ENCODE measurements at regions not wholly inside any gene's neighbourhood (a gene's known extent, or its start where the extent isn't known, plus 50 kb on each side); places are given as distances from the start of the nearest gene placed in this dataset.
A peak's percentile ranks its signal among the peaks of the same experiment; 100 is the strongest.

- DNase-seq, result no peak
- Histone ChIP-seq H3K4me3 (no peak overlapping the region), H3K36me3 (no peaks in the 10 kb centered on the region), H3K4me1 (no peaks in the 10 kb centered on the region), H3K27ac (no peak overlapping the region), H3K9me3 (replicated peaks) (no peaks in the 10 kb centered on the region), H3K27me3 (no peaks in the 10 kb centered on the region)
Measured at GRCh38 chr2:155151945-155152344, 453.4 kb downstream of the KCNJ3 start.

- DNase-seq, result no peak
Measured at GRCh38 chr2:155151472-155151871, 453.0 kb downstream of the KCNJ3 start.

GRCh38 chr2:155145758-155146229, 447.3 kb downstream of the KCNJ3 start:
- H3K36me3 ChIP-seq, result no peaks in the 10 kb centered on the region
- no peaks in the 10 kb centered on the region for H3K27me3 ChIP-seq
- no peak overlapping the region for H3K27ac ChIP-seq
- DNase-seq, result peak in 1 of 2 experiments; percentile 9
- H3K4me1 ChIP-seq, result no peaks in the 10 kb centered on the region
- no peak overlapping the region for H3K4me3 ChIP-seq
- H3K9me3 ChIP-seq (replicated peaks), result no peaks in the 10 kb centered on the region

More at GRCh38 chr2:155151472-155151871, 453.0 kb downstream of the KCNJ3 start:
- Histone ChIP-seq H3K27me3 (no peaks in the 10 kb centered on the region), H3K4me3 (no peak overlapping the region), H3K9me3 (replicated peaks) (no peaks in the 10 kb centered on the region), H3K27ac (no peak overlapping the region), H3K36me3 (no peaks in the 10 kb centered on the region), H3K4me1 (no peaks in the 10 kb centered on the region)

GRCh38 chr2:155141418-155141817, 442.9 kb downstream of the KCNJ3 start:
- DNase-seq, result no peak
- H3K27ac ChIP-seq, result no peak overlapping the region
- H3K4me1 ChIP-seq, result no peaks in the 10 kb centered on the region
- no peaks in the 10 kb centered on the region for H3K9me3 ChIP-seq (replicated peaks)
- no peak overlapping the region for H3K4me3 ChIP-seq
- no peaks in the 10 kb centered on the region for H3K36me3 ChIP-seq
- H3K27me3 ChIP-seq, result 0 out of 2 replicates have a peak, but pooled peaks cover 3% of the 10 kb centered on the region

GRCh38 chr2:155125585-155126230, 427.2 kb downstream of the KCNJ3 start:
- no peak for DNase-seq

GRCh38 chr2:155115846-155116245, 417.4 kb downstream of the KCNJ3 start:
- H3K27me3 ChIP-seq, result no peaks in the 10 kb centered on the region
- H3K27ac ChIP-seq, result no peak overlapping the region
- no peaks in the 10 kb centered on the region for H3K4me1 ChIP-seq
- H3K4me3 ChIP-seq, result no peak overlapping the region
- DNase-seq, result no peak
- H3K36me3 ChIP-seq, result no peaks in the 10 kb centered on the region
- no peaks in the 10 kb centered on the region for H3K9me3 ChIP-seq (replicated peaks)

More at GRCh38 chr2:155125585-155126230, 427.2 kb downstream of the KCNJ3 start:
- H3K27me3 ChIP-seq, result no peaks in the 10 kb centered on the region
- H3K4me3 ChIP-seq, result no peak overlapping the region
- H3K4me1 ChIP-seq, result no peaks in the 10 kb centered on the region
- no peaks in the 10 kb centered on the region for H3K9me3 ChIP-seq (replicated peaks)
- no peaks in the 10 kb centered on the region for H3K36me3 ChIP-seq
- H3K27ac ChIP-seq, result no peak overlapping the region

- no peaks in the 10 kb centered on the region for H3K4me1 ChIP-seq
- no peak overlapping the region for H3K27ac ChIP-seq
- H3K9me3 ChIP-seq (replicated peaks), result no peaks in the 10 kb centered on the region
- H3K27me3 ChIP-seq, result no peaks in the 10 kb centered on the region
- no peaks in the 10 kb centered on the region for H3K36me3 ChIP-seq
- no peak overlapping the region for H3K4me3 ChIP-seq
- no peak for DNase-seq
Measured at GRCh38 chr2:155111070-155111469, 412.6 kb downstream of the KCNJ3 start.

- Histone ChIP-seq H3K4me3 (no peak overlapping the region), H3K9me3 (replicated peaks) (no peaks in the 10 kb centered on the region; the same call in 1 of the 2 replicates), H3K27me3 (no peaks in the 10 kb centered on the region), H3K27ac (no peak overlapping the region), H3K4me1 (no peaks in the 10 kb centered on the region), H3K36me3 (no peaks in the 10 kb centered on the region)
- no peak for DNase-seq
Measured at GRCh38 chr2:155109527-155109926, 411.0 kb downstream of the KCNJ3 start.

GRCh38 chr2:155100261-155100660, 401.8 kb downstream of the KCNJ3 start:
- Histone ChIP-seq H3K9me3 (replicated peaks) (no peaks in the 10 kb centered on the region; the same call in 1 of the 2 replicates), H3K36me3 (no peaks in the 10 kb centered on the region), H3K27me3 (no peaks in the 10 kb centered on the region), H3K4me1 (no peaks in the 10 kb centered on the region), H3K27ac (no peak overlapping the region), H3K4me3 (no peak overlapping the region)
- DNase-seq, result no peak

GRCh38 chr2:155099784-155100183, 401.3 kb downstream of the KCNJ3 start:
- Histone ChIP-seq H3K27ac (no peak overlapping the region), H3K36me3 (no peaks in the 10 kb centered on the region), H3K27me3 (no peaks in the 10 kb centered on the region), H3K4me3 (no peak overlapping the region), H3K9me3 (replicated peaks) (no peaks in the 10 kb centered on the region; the same call in 1 of the 2 replicates), H3K4me1 (no peaks in the 10 kb centered on the region)
- DNase-seq, result peak; percentile 24 to 30

- H3K36me3 ChIP-seq, result no peaks in the 10 kb centered on the region
- H3K4me3 ChIP-seq, result no peak overlapping the region
- H3K27ac ChIP-seq, result no peak overlapping the region
- H3K9me3 ChIP-seq (replicated peaks), result no peaks in the 10 kb centered on the region
- H3K4me1 ChIP-seq, result no peaks in the 10 kb centered on the region
- no peak for DNase-seq
- no peaks in the 10 kb centered on the region for H3K27me3 ChIP-seq
Measured at GRCh38 chr2:155095613-155096012, 397.1 kb downstream of the KCNJ3 start.

GRCh38 chr2:155080373-155080772, 381.9 kb downstream of the KCNJ3 start:
- Histone ChIP-seq H3K9me3 (replicated peaks) (no peaks in the 10 kb centered on the region), H3K4me1 (no peaks in the 10 kb centered on the region), H3K27me3 (no peaks in the 10 kb centered on the region), H3K27ac (no peak overlapping the region), H3K4me3 (no peak overlapping the region), H3K36me3 (no peaks in the 10 kb centered on the region)
- DNase-seq, result no peak

GRCh38 chr2:155070489-155070888, 372.0 kb downstream of the KCNJ3 start:
- Histone ChIP-seq H3K9me3 (replicated peaks) (no peaks in the 10 kb centered on the region), H3K27ac (no peak overlapping the region), H3K36me3 (no peaks in the 10 kb centered on the region), H3K4me3 (no peak overlapping the region), H3K27me3 (no peaks in the 10 kb centered on the region), H3K4me1 (no peaks in the 10 kb centered on the region)
- DNase-seq, result no peak

- DNase-seq, result no peak
- Histone ChIP-seq H3K27ac (no peak overlapping the region), H3K4me1 (no peaks in the 10 kb centered on the region), H3K4me3 (no peak overlapping the region), H3K36me3 (no peaks in the 10 kb centered on the region), H3K27me3 (no peaks in the 10 kb centered on the region), H3K9me3 (replicated peaks) (no peaks in the 10 kb centered on the region)
Measured at GRCh38 chr2:155062922-155063258, 364.4 kb downstream of the KCNJ3 start.

GRCh38 chr2:155062250-155062921, 363.9 kb downstream of the KCNJ3 start:
- H3K36me3 ChIP-seq, result no peaks in the 10 kb centered on the region
- H3K27me3 ChIP-seq, result no peaks in the 10 kb centered on the region
- H3K27ac ChIP-seq, result no peak overlapping the region
- H3K9me3 ChIP-seq (replicated peaks), result no peaks in the 10 kb centered on the region
- no peaks in the 10 kb centered on the region for H3K4me1 ChIP-seq
- no peak for DNase-seq
- H3K4me3 ChIP-seq, result no peak overlapping the region

- H3K9me3 ChIP-seq (replicated peaks), result no peaks in the 10 kb centered on the region
- no peak for DNase-seq
- H3K27ac ChIP-seq, result no peak overlapping the region
- H3K36me3 ChIP-seq, result no peaks in the 10 kb centered on the region
- no peak overlapping the region for H3K4me3 ChIP-seq
- no peaks in the 10 kb centered on the region for H3K4me1 ChIP-seq
- no peaks in the 10 kb centered on the region for H3K27me3 ChIP-seq
Measured at GRCh38 chr2:155060896-155061295, 362.4 kb downstream of the KCNJ3 start.

All from SJCRH30 (cell line).